ENCODE measurements at regions not wholly inside any gene's neighbourhood (a gene's known extent, or its start where the extent isn't known, plus 50 kb on each side); places are given as distances from the start of the nearest gene placed in this dataset.

DNA sequence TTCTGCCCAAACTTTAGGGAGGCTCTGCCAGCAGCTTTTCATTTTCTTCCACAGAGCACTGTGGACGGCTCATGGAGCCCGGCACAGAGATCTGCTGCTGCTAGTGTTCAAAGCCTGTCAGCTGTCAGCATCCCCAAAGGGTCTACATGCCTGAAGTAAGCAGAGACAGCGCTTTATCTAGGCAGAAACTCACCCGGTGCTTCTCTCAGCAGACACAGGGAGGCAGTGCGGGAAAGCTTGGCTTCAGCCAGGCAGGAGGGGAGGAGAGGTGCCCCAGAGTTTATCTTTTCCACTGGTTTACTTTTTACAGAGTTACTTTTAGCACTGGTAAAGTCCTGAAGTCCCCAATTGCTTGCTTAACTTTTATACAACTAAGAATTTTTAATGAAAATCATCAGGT is 339.3 kb downstream of the NKX6-1 start:
- peaks cover 7% of the 10 kb centered on the region for H3K27me3 ChIP-seq (ENCODE audit: control insufficient read depth, insufficient read depth, low read length)
- H3K27ac ChIP-seq (ENCODE audit: low read length), result no peak overlapping the region
- no peak for ATAC-seq
- ChIA-PET CTCF (no interaction called here), POLR2A (no interaction called here)
- in situ Hi-C loops (cut with HindIII; ENCODE audit: low pct_unique_long_range_greater_than_20kb, low sequenced_read_pairs) (no loop called here), intact Hi-C loops (cut with micrococcal nuclease; ENCODE audit: unreplicated experiment) (no loop called here)
- H3K4me1 ChIP-seq (ENCODE audit: control insufficient read depth, insufficient read depth, low read length), result no peaks in the 10 kb centered on the region
- no peak overlapping the region for H3K4me3 ChIP-seq (ENCODE audit: low read depth in 2 of 2, low read length in 2 of 2)
- BruUV-seq (replicated peaks), result no TSS peak
- DNase-seq (ENCODE audit: low read depth, low spot score), result no peak
- no peak for TF ChIP-seq TCF7L2 (IDR thresholded peaks at IDR 0.05; ENCODE audit: low read depth, low read length)
- TF ChIP-seq POLR2AphosphoS5 (IDR thresholded peaks at IDR 0.05; ENCODE audit: low read depth, low read length), result no peak
- TF ChIP-seq SIN3A (IDR thresholded peaks at IDR 0.05; ENCODE audit: borderline replicate concordance, insufficient read depth, low read depth, low read length), result no peak
- TF ChIP-seq, protein P1, sequence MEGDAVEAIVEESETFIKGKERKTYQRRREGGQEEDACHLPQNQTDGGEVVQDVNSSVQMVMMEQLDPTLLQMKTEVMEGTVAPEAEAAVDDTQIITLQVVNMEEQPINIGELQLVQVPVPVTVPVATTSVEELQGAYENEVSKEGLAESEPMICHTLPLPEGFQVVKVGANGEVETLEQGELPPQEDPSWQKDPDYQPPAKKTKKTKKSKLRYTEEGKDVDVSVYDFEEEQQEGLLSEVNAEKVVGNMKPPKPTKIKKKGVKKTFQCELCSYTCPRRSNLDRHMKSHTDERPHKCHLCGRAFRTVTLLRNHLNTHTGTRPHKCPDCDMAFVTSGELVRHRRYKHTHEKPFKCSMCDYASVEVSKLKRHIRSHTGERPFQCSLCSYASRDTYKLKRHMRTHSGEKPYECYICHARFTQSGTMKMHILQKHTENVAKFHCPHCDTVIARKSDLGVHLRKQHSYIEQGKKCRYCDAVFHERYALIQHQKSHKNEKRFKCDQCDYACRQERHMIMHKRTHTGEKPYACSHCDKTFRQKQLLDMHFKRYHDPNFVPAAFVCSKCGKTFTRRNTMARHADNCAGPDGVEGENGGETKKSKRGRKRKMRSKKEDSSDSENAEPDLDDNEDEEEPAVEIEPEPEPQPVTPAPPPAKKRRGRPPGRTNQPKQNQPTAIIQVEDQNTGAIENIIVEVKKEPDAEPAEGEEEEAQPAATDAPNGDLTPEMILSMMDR (IDR thresholded peaks at IDR 0.05), result no peak
- TF ChIP-seq, protein P2, sequence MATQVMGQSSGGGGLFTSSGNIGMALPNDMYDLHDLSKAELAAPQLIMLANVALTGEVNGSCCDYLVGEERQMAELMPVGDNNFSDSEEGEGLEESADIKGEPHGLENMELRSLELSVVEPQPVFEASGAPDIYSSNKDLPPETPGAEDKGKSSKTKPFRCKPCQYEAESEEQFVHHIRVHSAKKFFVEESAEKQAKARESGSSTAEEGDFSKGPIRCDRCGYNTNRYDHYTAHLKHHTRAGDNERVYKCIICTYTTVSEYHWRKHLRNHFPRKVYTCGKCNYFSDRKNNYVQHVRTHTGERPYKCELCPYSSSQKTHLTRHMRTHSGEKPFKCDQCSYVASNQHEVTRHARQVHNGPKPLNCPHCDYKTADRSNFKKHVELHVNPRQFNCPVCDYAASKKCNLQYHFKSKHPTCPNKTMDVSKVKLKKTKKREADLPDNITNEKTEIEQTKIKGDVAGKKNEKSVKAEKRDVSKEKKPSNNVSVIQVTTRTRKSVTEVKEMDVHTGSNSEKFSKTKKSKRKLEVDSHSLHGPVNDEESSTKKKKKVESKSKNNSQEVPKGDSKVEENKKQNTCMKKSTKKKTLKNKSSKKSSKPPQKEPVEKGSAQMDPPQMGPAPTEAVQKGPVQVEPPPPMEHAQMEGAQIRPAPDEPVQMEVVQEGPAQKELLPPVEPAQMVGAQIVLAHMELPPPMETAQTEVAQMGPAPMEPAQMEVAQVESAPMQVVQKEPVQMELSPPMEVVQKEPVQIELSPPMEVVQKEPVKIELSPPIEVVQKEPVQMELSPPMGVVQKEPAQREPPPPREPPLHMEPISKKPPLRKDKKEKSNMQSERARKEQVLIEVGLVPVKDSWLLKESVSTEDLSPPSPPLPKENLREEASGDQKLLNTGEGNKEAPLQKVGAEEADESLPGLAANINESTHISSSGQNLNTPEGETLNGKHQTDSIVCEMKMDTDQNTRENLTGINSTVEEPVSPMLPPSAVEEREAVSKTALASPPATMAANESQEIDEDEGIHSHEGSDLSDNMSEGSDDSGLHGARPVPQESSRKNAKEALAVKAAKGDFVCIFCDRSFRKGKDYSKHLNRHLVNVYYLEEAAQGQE (IDR thresholded peaks at IDR 0.05; ENCODE audit: insufficient read depth in 1 of 2, low read depth in 2 of 2, low read length in 1 of 2), result no peak
- H3K9me3 ChIP-seq (ENCODE audit: control insufficient read depth, insufficient read depth, low read depth, low read length), result no peaks in the 10 kb centered on the region
- H3K36me3 ChIP-seq (ENCODE audit: control insufficient read depth, insufficient read depth, low read length), result no peaks in the 10 kb centered on the region

DNA sequence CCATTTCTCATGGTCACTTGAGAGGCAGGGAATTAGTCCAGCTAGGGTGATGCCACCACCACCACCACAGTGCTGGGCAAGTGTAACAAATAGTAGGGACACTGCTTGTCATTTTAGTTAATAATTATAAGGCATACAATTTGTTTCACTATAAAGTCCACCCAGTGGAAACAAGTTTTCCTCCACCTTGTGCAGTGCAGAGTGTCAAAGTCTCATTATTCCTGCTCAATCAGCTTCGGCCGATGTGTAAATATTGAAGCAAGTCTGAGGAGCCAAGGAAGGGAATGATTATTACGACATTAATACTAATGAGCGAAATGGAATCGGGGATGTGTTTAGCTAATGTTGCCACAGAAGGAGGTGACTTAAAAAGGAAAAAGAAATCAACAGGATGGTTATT is 340.4 kb downstream of the NKX6-1 start:
- ATAC-seq, result no peak

More for the DNA sequence above, 340.4 kb downstream of the NKX6-1 start:
- Histone ChIP-seq H3K4me1 (ENCODE audit: control insufficient read depth, insufficient read depth, low read length) (no peaks in the 10 kb centered on the region), H3K9me3 (ENCODE audit: control insufficient read depth, insufficient read depth, low read depth, low read length) (no peaks in the 10 kb centered on the region), H3K27me3 (ENCODE audit: control insufficient read depth, insufficient read depth, low read length) (peaks cover 7% of the 10 kb centered on the region), H3K4me3 (ENCODE audit: low read depth in 2 of 2, low read length in 2 of 2) (no peak overlapping the region), H3K27ac (ENCODE audit: low read length) (no peak overlapping the region), H3K36me3 (ENCODE audit: control insufficient read depth, insufficient read depth, low read length) (no peaks in the 10 kb centered on the region)
- no TSS peak for BruUV-seq (replicated peaks)
- ChIA-PET CTCF (no interaction called here), POLR2A (no interaction called here)
- intact Hi-C loops (cut with micrococcal nuclease; ENCODE audit: unreplicated experiment), result no loop called here
- TF ChIP-seq SIN3A (IDR thresholded peaks at IDR 0.05; ENCODE audit: borderline replicate concordance, insufficient read depth, low read depth, low read length) (no peak), TCF7L2 (IDR thresholded peaks at IDR 0.05; ENCODE audit: low read depth, low read length) (no peak), POLR2AphosphoS5 (IDR thresholded peaks at IDR 0.05; ENCODE audit: low read depth, low read length) (no peak)
- TF ChIP-seq, protein P2 (IDR thresholded peaks at IDR 0.05; ENCODE audit: insufficient read depth in 1 of 2, low read depth in 2 of 2, low read length in 1 of 2), result no peak
- TF ChIP-seq, protein P1 (IDR thresholded peaks at IDR 0.05), result no peak
- DNase-seq (ENCODE audit: low read depth, low spot score), result no peak
- in situ Hi-C loops (cut with HindIII; ENCODE audit: low pct_unique_long_range_greater_than_20kb, low sequenced_read_pairs), result no loop called here
